IMR-90 (cell line): ENCODE measurements at regions not wholly inside any gene's neighbourhood (a gene's known extent, or its start where the extent isn't known, plus 50 kb on each side); places are given as distances from the start of the nearest gene placed in this dataset.

Source experiments
- ATAC-seq: fragments of 200-7000 bp; cut with Tn5 transposase; 2 replicates; pipeline ENCODE4 v1.9.1; 2020; ENCODE audit warnings: low read depth, mild to moderate bottlenecking, moderate library complexity
- BruUV-seq: library from RNA; stranded (reverse); fragments of 400-500 nt; replicated peaks from 2 replicates; lab custom pipeline; 2021; lab: Mats Ljungman, UMichigan
- CTCF ChIA-PET: fragments of 300-600 bp; formaldehyde crosslinking; extraction: SDS; loops from one replicate; lab custom pipeline; 2021; ENCODE audit warnings: antibody characterized with exemption; lab: Yijun Ruan, JAX
- POLR2A ChIA-PET: fragments of 300-600 bp; sonication (Branson Sonifier 250); formaldehyde crosslinking; loops from one replicate; lab custom pipeline; 2022; ENCODE audit warnings: antibody characterized with exemption; ENCODE audit not compliant: unreplicated experiment; lab: Charles Lee
- DNase-seq: peaks from one replicate; pipeline ENCODE4 v3.0.0; 2013
- H2AFZ ChIP-seq: replicated peaks from 2 replicates; pipeline ENCODE3; 2013; ENCODE audit warnings: low read length, mild to moderate bottlenecking; ENCODE audit not compliant: poor library complexity
- H2AK5ac ChIP-seq: 2 replicates; pipeline ENCODE4 v1.6.1; 2013; ENCODE audit warnings: low read depth, low read length, inconsistent platforms
- H2AK9ac ChIP-seq: replicated peaks from 2 replicates; pipeline ENCODE3; 2013; ENCODE audit warnings: mild to moderate bottlenecking, low read depth, low read length, moderate library complexity; ENCODE audit not compliant: poor library complexity
- H2BK120ac ChIP-seq: 2 replicates; pipeline ENCODE4 v1.6.1; 2013; ENCODE audit warnings: low read depth, low read length, inconsistent platforms
- H2BK15ac ChIP-seq: 3 replicates; pipeline ENCODE4 v1.6.1; 2013; ENCODE audit warnings: low read depth, low read length, inconsistent platforms
- H2BK20ac ChIP-seq: 2 replicates; pipeline ENCODE4 v1.6.1; 2013; ENCODE audit warnings: low read depth, mild to moderate bottlenecking, inconsistent platforms, low read length, moderate library complexity
- H2BK5ac ChIP-seq: 2 replicates; pipeline ENCODE4 v1.6.1; 2013; ENCODE audit warnings: mild to moderate bottlenecking, low read depth, low read length, inconsistent platforms; ENCODE audit not compliant: poor library complexity, severe bottlenecking
- H3K14ac ChIP-seq: replicated peaks from 2 replicates; pipeline ENCODE4 v1.6.1; 2013; ENCODE audit warnings: low read depth, low read length, inconsistent platforms
- H3K18ac ChIP-seq: 2 replicates; pipeline ENCODE4 v1.6.1; 2013; ENCODE audit warnings: low read depth, low read length, control low read depth
- H3K23ac ChIP-seq: 2 replicates; pipeline ENCODE4 v1.6.1; 2013; ENCODE audit warnings: low read depth, low read length, inconsistent platforms
- H3K27ac ChIP-seq: 2 replicates; pipeline ENCODE4 v1.5.1; 2013; ENCODE audit warnings: mild to moderate bottlenecking, control low read depth, low read length; ENCODE audit not compliant: insufficient read depth
- H3K27me3 ChIP-seq: 2 replicates; pipeline ENCODE4 v1.6.1; 2013; ENCODE audit warnings: low read length; ENCODE audit not compliant: control insufficient read depth, insufficient read depth
- H3K36me3 ChIP-seq: 2 replicates; pipeline ENCODE4 v1.6.1; 2013; ENCODE audit warnings: low read length, mixed read lengths; ENCODE audit not compliant: control insufficient read depth, insufficient read depth
- H3K4ac ChIP-seq: 2 replicates; pipeline ENCODE4 v1.6.1; 2013; ENCODE audit warnings: low read depth, low read length, inconsistent platforms
- H3K4me1 ChIP-seq: 2 replicates; pipeline ENCODE4 v1.6.1; 2013; ENCODE audit warnings: low read length, mixed read lengths; ENCODE audit not compliant: control insufficient read depth, insufficient read depth
- H3K4me2 ChIP-seq: 2 replicates; pipeline ENCODE4 v1.6.1; 2013; ENCODE audit warnings: low read depth, mild to moderate bottlenecking, control low read depth, low read length, moderate library complexity
- H3K4me3 ChIP-seq: 2 replicates; pipeline ENCODE4 v1.5.1; 2013; ENCODE audit warnings: low read depth, mild to moderate bottlenecking, control low read depth, low read length, moderate library complexity; ENCODE audit not compliant: insufficient read depth
- H3K56ac ChIP-seq: 2 replicates; pipeline ENCODE4 v1.6.1; 2013; ENCODE audit warnings: low read length, inconsistent platforms; ENCODE audit not compliant: insufficient read depth; ENCODE audit errors: extremely low read depth
- H3K79me1 ChIP-seq, 2 experiments: 2 replicates each; pipeline ENCODE4 v1.6.1; 2013; ENCODE audit warnings: low read length in 2 of 2, inconsistent platforms in 1 of 2, low read depth in 1 of 2
- H3K9ac ChIP-seq: 2 replicates; pipeline ENCODE4 v1.6.1; 2013; ENCODE audit warnings: low read depth, low read length, control low read depth
- H3K9me1 ChIP-seq: 2 replicates; pipeline ENCODE4 v1.6.1; 2013; ENCODE audit warnings: low read length, inconsistent platforms; ENCODE audit not compliant: insufficient read depth
- H3K9me3 ChIP-seq: 2 replicates; pipeline ENCODE4 v1.6.1; 2013; ENCODE audit warnings: low read length; ENCODE audit not compliant: control insufficient read depth, insufficient read depth
- H4K20me1 ChIP-seq: 2 replicates; pipeline ENCODE4 v1.6.1; 2013; ENCODE audit warnings: low read length, inconsistent platforms; ENCODE audit not compliant: insufficient read depth
- H4K5ac ChIP-seq: 2 replicates; pipeline ENCODE4 v1.6.1; 2013; ENCODE audit warnings: mild to moderate bottlenecking, low read depth, low read length, control low read depth
- H4K8ac ChIP-seq, 2 experiments: 2 replicates each; pipeline ENCODE4 v1.6.1; 2013; ENCODE audit warnings: low read depth in 2 of 2, low read length in 2 of 2, control low read depth in 1 of 2, inconsistent platforms in 1 of 2
- H4K91ac ChIP-seq: 2 replicates; pipeline ENCODE4 v1.6.1; 2013; ENCODE audit warnings: low read depth, low read length, inconsistent platforms; ENCODE audit not compliant: insufficient read depth
- BHLHE40 ChIP-seq: fragments of 150-350 bp; IDR thresholded peaks from 2 replicates; pipeline ENCODE4 v1.6.1; 2016; ENCODE audit warnings: mild to moderate bottlenecking, low read depth, low read length
- CHD1 ChIP-seq: IDR thresholded peaks from 2 replicates; pipeline ENCODE4 v1.6.1; 2012; ENCODE audit warnings: low read depth, low read length, improper control_type of control experiment
- CTCF ChIP-seq: conservative IDR thresholded peaks from 2 replicates; pipeline ENCODE4 v1.5.1; 2012; ENCODE audit warnings: mild to moderate bottlenecking, low read depth, low read length, improper control_type of control experiment
- ELK1 ChIP-seq: fragments of 150-350 bp; IDR thresholded peaks from 2 replicates; pipeline ENCODE4 v1.6.1; 2016; ENCODE audit warnings: low read depth, mild to moderate bottlenecking, low read length, moderate library complexity, borderline replicate concordance
- FOS ChIP-seq: fragments of 150-350 bp; IDR thresholded peaks from 2 replicates; pipeline ENCODE4 v1.6.1; 2016; ENCODE audit warnings: low read depth, low read length
- MAFK ChIP-seq: IDR thresholded peaks from 2 replicates; pipeline ENCODE4 v1.6.1; 2012; ENCODE audit warnings: low read depth, low read length, improper control_type of control experiment
- MAZ ChIP-seq: IDR thresholded peaks from 2 replicates; pipeline ENCODE4 v1.6.1; 2012; ENCODE audit warnings: low read depth, mild to moderate bottlenecking, low read length, improper control_type of control experiment, moderate library complexity, borderline replicate concordance
- MXI1 ChIP-seq: IDR thresholded peaks from 2 replicates; pipeline ENCODE4 v1.6.1; 2012; ENCODE audit warnings: low read depth, mild to moderate bottlenecking, low read length, moderate library complexity, borderline replicate concordance
- NFE2L2 ChIP-seq: fragments of 150-350 bp; IDR thresholded peaks from 2 replicates; pipeline ENCODE4 v1.6.1; 2016; ENCODE audit warnings: low read depth, mild to moderate bottlenecking, low read length
- POLR2A ChIP-seq: IDR thresholded peaks from 2 replicates; pipeline ENCODE4 v1.6.1; 2012; ENCODE audit warnings: mild to moderate bottlenecking, low read depth, low read length
- RAD21 ChIP-seq: IDR thresholded peaks from 2 replicates; pipeline ENCODE4 v1.6.1; 2012; ENCODE audit warnings: low read length, improper control_type of control experiment
- RCOR1 ChIP-seq: IDR thresholded peaks from 2 replicates; pipeline ENCODE4 v1.6.1; 2012; ENCODE audit warnings: mild to moderate bottlenecking, low read length, improper control_type of control experiment; ENCODE audit not compliant: insufficient replicate concordance
- RFX5 ChIP-seq: IDR thresholded peaks from 2 replicates; pipeline ENCODE4 v1.8.0; 2012; ENCODE audit warnings: low read depth, mild to moderate bottlenecking, low read length, moderate library complexity
- SMC3 ChIP-seq: fragments of 150-350 bp; IDR thresholded peaks from 2 replicates; pipeline ENCODE4 v1.6.1; 2016; ENCODE audit warnings: low read depth, mild to moderate bottlenecking, antibody characterized with exemption, low read length, moderate library complexity
- dilution Hi-C: fragments of 300-500 bp; cut with HindIII; formaldehyde crosslinking; loops from one replicate; pipeline ENCODE4 v1.14.3; 2018; ENCODE audit warnings: low sequenced_read_pairs; ENCODE audit not compliant: unreplicated experiment
- in situ Hi-C: fragments of 300-500 bp; cut with MboI; formaldehyde crosslinking; loops from 3 replicates; pipeline ENCODE4 v1.14.3; 2019; ENCODE audit warnings: low sequenced_read_pairs, inconsistent platforms, mixed read lengths
- intact Hi-C: fragments of 100-400 bp; cut with micrococcal nuclease; formaldehyde crosslinking; loops from 2 replicates; pipeline ENCODE4 v1.10.0; 2022
- TF ChIP-seq, protein P1 (sequence below): fragments of 150-350 bp; IDR thresholded peaks from 2 replicates; pipeline ENCODE4 v1.6.1; 2017; ENCODE audit warnings: mild to moderate bottlenecking, antibody characterized with exemption, low read length, low read depth

DNA sequence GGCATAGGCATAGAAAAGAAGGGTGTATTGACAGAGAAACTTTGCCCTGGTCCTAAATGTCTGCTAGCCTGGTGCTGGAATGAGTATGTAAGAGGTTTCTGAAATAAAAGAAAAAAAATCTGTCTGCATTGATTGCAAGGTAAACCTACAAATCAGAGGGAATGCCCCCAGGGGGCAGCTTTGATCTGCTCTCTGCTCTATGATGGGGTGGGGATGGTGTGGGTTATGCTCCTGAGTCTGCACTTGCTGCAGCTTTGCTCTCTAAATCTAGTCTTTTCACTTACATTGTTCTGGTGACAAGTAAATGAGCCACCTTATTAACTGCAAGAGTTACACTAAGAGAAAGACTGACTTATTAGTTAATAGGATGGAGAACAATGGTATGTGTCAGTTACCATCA, 468.4 kb upstream of the STXBP6 start:
- DNase-seq (no peak), ATAC-seq (no peak)
- H3K4me2 ChIP-seq = no peak overlapping the region
- no peak overlapping the region for H2AK9ac ChIP-seq
- no peak overlapping the region for H3K27ac ChIP-seq
- no peak overlapping the region for H2BK15ac ChIP-seq
- H3K14ac ChIP-seq = no peak overlapping the region
- no peak overlapping the region for H3K18ac ChIP-seq
- no peaks in the 10 kb centered on the region for H3K79me1 ChIP-seq
- H2BK20ac ChIP-seq = no peak overlapping the region
- no peak overlapping the region for H2AK5ac ChIP-seq
- H3K4me1 ChIP-seq = no peaks in the 10 kb centered on the region
- in situ Hi-C loops (no loop called here), intact Hi-C loops (no loop called here), dilution Hi-C loops (no loop called here)
- H2BK5ac ChIP-seq = no peak overlapping the region
- H3K9ac ChIP-seq = no peak overlapping the region
- ChIA-PET CTCF (no interaction called here), POLR2A (no interaction called here)
- H4K5ac ChIP-seq = no peak overlapping the region
- H2BK120ac ChIP-seq = no peak overlapping the region
- H3K36me3 ChIP-seq = no peaks in the 10 kb centered on the region
- H4K20me1 ChIP-seq = no peaks in the 10 kb centered on the region
- H2AFZ ChIP-seq = no peak overlapping the region
- no peak overlapping the region for H4K8ac ChIP-seq
- no peaks in the 10 kb centered on the region for H3K9me1 ChIP-seq
- H3K4ac ChIP-seq = no peak overlapping the region
- H3K9me3 ChIP-seq = peaks cover 10% of the 10 kb centered on the region
- TF ChIP-seq RFX5 = no peak
- no peak for TF ChIP-seq MAFK
- TF ChIP-seq CHD1 = no peak
- TF ChIP-seq NFE2L2 = no peak
- TF ChIP-seq CTCF = no peak
- TF ChIP-seq SMC3 = no peak
- TF ChIP-seq FOS = no peak
- TF ChIP-seq RAD21 = no peak
- no peak for TF ChIP-seq MXI1
- TF ChIP-seq BHLHE40 = no peak
- TF ChIP-seq, protein P1, sequence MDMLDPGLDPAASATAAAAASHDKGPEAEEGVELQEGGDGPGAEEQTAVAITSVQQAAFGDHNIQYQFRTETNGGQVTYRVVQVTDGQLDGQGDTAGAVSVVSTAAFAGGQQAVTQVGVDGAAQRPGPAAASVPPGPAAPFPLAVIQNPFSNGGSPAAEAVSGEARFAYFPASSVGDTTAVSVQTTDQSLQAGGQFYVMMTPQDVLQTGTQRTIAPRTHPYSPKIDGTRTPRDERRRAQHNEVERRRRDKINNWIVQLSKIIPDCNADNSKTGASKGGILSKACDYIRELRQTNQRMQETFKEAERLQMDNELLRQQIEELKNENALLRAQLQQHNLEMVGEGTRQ = no peak
- no peak for TF ChIP-seq ELK1
- no peak for TF ChIP-seq MAZ
- no peak for TF ChIP-seq POLR2A
- TF ChIP-seq RCOR1 = no peak
- no TSS peak for BruUV-seq
- no peak overlapping the region for H3K23ac ChIP-seq
- H4K91ac ChIP-seq = no peak overlapping the region
- H3K56ac ChIP-seq = no peak overlapping the region
- no peaks in the 10 kb centered on the region for H3K27me3 ChIP-seq
- no peak overlapping the region for H3K4me3 ChIP-seq
